Upper lobe of left lung (tissue), 4 donors: ENCODE measurements at regions not wholly inside any gene's neighbourhood (a gene's known extent, or its start where the extent isn't known, plus 50 kb on each side); places are given as distances from the start of the nearest gene placed in this dataset.

Experiments
- EP300 ChIP-seq, 4 donors: sonication (generic); formaldehyde crosslinking; IDR thresholded peaks; one replicate each; pipeline ENCODE4 v1.5.1; 2017; ENCODE audit warnings: antibody characterized with exemption in 4 of 4, control low read depth in 2 of 4
- POLR2A ChIP-seq, 4 donors: fragments of 450-650 bp; IDR thresholded peaks; one replicate each; pipeline ENCODE4 v1.5.1; 2016 to 2017; ENCODE audit warnings: antibody characterized with exemption in 4 of 4, mild to moderate bottlenecking in 2 of 4
- POLR2AphosphoS5 ChIP-seq, 2 donors: sonication (generic); formaldehyde crosslinking; IDR thresholded peaks; one replicate each; pipeline ENCODE4 v1.5.1; 2017; ENCODE audit warnings: antibody characterized with exemption in 2 of 2
- TF ChIP-seq, protein P1 (sequence below), 6 experiments: fragments of 450-650 bp in 4 of 6; fragments of 200-600 bp in 2 of 6; sonication (generic) in 2 of 6; IDR thresholded peaks; one replicate each; pipeline ENCODE4 v1.5.1; 2016 to 2019; ENCODE audit warnings: antibody characterized with exemption in 6 of 6

- TF ChIP-seq, protein P1, sequence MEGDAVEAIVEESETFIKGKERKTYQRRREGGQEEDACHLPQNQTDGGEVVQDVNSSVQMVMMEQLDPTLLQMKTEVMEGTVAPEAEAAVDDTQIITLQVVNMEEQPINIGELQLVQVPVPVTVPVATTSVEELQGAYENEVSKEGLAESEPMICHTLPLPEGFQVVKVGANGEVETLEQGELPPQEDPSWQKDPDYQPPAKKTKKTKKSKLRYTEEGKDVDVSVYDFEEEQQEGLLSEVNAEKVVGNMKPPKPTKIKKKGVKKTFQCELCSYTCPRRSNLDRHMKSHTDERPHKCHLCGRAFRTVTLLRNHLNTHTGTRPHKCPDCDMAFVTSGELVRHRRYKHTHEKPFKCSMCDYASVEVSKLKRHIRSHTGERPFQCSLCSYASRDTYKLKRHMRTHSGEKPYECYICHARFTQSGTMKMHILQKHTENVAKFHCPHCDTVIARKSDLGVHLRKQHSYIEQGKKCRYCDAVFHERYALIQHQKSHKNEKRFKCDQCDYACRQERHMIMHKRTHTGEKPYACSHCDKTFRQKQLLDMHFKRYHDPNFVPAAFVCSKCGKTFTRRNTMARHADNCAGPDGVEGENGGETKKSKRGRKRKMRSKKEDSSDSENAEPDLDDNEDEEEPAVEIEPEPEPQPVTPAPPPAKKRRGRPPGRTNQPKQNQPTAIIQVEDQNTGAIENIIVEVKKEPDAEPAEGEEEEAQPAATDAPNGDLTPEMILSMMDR (IDR thresholded peaks at IDR 0.05) = no peak
- TF ChIP-seq POLR2A (IDR thresholded peaks at IDR 0.05) (no peak), POLR2AphosphoS5 (IDR thresholded peaks at IDR 0.05) (no peak), EP300 (IDR thresholded peaks at IDR 0.05) (no peak)
Observed at GRCh38 chr2:14988600-14988999, 356.1 kb downstream of the LRATD1 start.
